AG04449 (cell line): ENCODE measurements at regions not wholly inside any gene's neighbourhood (a gene's known extent, or its start where the extent isn't known, plus 50 kb on each side); places are given as distances from the start of the nearest gene placed in this dataset.

Experiments
- CTCF ChIA-PET: fragments of 350-600 bp; formaldehyde crosslinking; extraction: SDS; loops from one replicate; lab custom pipeline; 2021; ENCODE audit warnings: antibody characterized with exemption; lab: Yijun Ruan, JAX
- POLR2A ChIA-PET: fragments of 400-600, 350-600 bp; formaldehyde crosslinking; extraction: SDS; loops from one replicate; lab custom pipeline; 2020; ENCODE audit warnings: antibody characterized with exemption, inconsistent platforms; lab: Yijun Ruan, JAX
- DNase-seq: peaks from one replicate; pipeline ENCODE4 v3.0.0-alpha.2; 2010; ENCODE audit warnings: low read depth, low spot score
- H3K4me3 ChIP-seq: 2 replicates; pipeline ENCODE4 v1.5.1; 2011; ENCODE audit warnings: low read depth, mild to moderate bottlenecking, control low read depth, low read length
- CTCF ChIP-seq: IDR thresholded peaks from one replicate; pipeline ENCODE4 v1.5.1; 2011; ENCODE audit warnings: mild to moderate bottlenecking, moderate library complexity, low read length, control low read depth, inconsistent platforms; ENCODE audit not compliant: insufficient read depth; ENCODE audit errors: missing control alignments

DNA sequence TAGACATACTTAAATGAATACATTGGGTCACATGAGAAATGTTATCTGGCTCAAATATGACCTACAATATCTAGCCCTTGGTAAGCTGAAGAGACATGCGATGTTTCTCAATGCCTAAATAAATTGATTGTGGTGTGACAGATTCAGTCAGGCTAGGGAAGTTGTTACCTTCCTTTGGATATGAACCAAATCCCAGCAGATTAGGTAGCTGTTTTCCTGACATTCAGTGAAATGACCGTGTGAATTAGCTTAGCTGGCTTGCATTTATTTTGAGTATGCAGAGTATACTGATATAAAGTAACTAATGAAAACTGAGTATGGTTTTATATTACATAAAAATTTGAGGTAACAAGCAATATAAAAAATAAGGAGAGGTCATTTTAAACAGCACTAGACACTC, 288.2 kb downstream of the GJA1 start:
- ChIA-PET CTCF (no interaction called here), POLR2A (no interaction called here)
- TF ChIP-seq CTCF, result no peak
- DNase-seq, result no peak
- H3K4me3 ChIP-seq, result no peak overlapping the region

- no peak for DNase-seq
- ChIA-PET POLR2A (no interaction called here), CTCF (no interaction called here)
- TF ChIP-seq CTCF, result no peak
- no peak overlapping the region for H3K4me3 ChIP-seq
Measured at GRCh38 chr6:121724576-121724975, 289.1 kb downstream of the GJA1 start.

DNA sequence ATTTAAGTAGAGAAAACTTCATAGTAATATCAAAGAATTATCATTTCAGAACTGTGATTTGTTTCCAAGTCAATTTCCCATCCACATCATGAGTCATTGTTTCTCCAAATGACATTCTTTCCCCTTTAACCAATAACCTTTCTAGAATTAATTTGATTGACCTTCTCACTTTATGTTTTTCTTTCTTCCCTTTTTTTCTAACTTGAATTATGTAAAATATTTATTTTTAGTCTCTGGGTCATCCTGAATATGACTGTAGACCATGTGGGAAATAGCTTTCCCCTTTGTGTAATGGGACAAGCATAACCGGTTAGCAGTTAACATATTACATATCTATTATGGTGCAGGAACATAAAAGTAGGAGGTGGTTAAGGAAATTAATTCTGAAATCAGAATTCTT, 291.1 kb downstream of the GJA1 start:
- no peak for TF ChIP-seq CTCF
- ChIA-PET CTCF (interaction anchor here (0.6 kb wide), 1 partner anchor 296 kb away, joined by 3 read pairs; no protein-coding TSS in a partner anchor), POLR2A (no interaction called here)
- DNase-seq, result no peak
- no peak overlapping the region for H3K4me3 ChIP-seq

DNA sequence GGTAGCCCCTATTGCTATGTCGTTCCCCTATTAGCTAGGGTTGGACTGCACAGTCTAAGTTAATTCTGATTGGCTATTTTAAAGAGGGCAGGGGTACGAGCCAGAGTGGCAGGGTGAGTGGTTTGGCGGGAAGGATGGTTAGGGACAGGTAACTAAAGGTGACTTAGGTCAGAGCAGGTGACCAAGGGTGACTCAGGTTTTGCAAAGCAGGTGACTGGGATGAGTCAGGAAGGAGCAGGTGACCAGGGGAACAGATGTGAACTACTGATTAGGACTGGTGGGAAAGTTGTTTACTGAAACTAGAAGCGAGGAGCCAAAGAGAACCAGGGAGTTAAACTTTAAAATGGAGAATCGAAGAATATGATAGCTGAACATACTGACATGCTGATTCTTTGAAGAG, 295.2 kb downstream of the GJA1 start:
- TF ChIP-seq CTCF, result no peak
- ChIA-PET POLR2A (no interaction called here), CTCF (no interaction called here)
- H3K4me3 ChIP-seq, result no peak overlapping the region
- DNase-seq, result no peak

GRCh38 chr6:121731381-121731780, 295.9 kb downstream of the GJA1 start:
- CTCF ChIA-PET, result no interaction called here
- H3K4me3 ChIP-seq, result no peak overlapping the region
- no peak for TF ChIP-seq CTCF
- POLR2A ChIA-PET, result no interaction called here
- no peak for DNase-seq

DNA sequence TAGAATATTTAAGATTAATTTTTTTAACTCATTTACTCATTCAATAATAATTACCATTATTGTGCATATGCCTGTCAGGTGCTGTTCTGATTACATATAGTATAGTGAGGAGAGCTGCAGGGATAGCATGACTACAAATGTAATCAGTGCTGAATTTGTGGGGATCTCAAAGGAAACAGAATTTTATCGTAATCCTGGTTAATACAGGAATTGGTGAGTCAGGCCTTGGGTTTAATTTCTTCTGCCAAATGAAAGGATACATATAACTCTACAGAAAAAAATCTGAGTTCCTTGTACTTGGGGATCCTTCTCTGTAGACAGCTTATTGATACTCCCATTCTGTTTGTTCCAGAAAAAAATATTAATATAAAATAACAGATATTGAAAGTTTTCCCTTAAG, 297.2 kb downstream of the GJA1 start:
- DNase-seq, result no peak
- ChIA-PET CTCF (no interaction called here), POLR2A (no interaction called here)
- TF ChIP-seq CTCF, result no peak
- no peak overlapping the region for H3K4me3 ChIP-seq
